ENCODE measurements at regions not wholly inside any gene's neighbourhood (a gene's known extent, or its start where the extent isn't known, plus 50 kb on each side); places are given as distances from the start of the nearest gene placed in this dataset.

DNA sequence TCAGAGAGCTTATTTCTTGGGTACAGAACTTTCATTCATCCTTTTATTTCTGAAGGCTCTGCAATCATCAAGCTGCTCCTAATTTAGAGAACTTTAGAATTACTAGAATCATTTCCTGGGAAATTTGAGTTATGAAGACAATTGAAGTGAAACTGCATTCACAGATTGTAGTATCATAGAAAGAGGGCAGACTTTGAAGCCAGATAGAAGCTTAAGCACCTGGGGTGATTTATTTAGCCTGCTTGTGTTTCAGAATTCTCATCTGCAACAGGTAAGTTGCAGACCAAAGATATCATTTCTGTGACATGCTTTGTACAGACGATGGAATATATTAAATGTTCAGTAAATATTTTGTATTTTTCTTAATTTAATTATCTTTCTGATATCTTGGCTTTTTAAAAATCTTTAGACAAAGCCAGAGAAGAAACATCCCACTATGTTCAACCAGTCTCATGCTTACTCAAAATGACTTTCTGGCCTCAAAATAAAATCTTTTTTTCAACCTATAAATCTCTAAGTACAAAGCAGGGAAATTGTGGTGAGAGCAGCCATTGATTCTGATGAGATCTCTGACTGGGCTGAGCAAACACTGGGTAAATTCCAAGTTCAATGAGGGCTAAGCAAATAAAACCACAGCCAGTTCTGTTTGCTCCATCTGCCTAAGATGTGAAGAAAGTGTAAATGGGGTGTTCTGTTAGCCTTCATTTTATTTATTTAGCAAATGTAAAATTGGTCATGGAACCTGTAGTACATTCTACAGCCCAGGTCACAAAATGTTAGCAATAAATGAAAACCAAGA is 264.7 kb upstream of the CCNG1 start:
- Mint-ChIP-seq H3K4me3 (ENCODE audit: unreplicated experiment) (no peak overlapping the region), H3K36me3 (ENCODE audit: insufficient read depth, unreplicated experiment) (no peaks in the 10 kb centered on the region), H3K9me3 (ENCODE audit: unreplicated experiment) (peaks cover 16% of the 10 kb centered on the region), H3K27me3 (ENCODE audit: insufficient read depth, unreplicated experiment) (peaks cover 14% of the 10 kb centered on the region), H3K27ac (ENCODE audit: low read depth, unreplicated experiment) (no peak overlapping the region), H3K4me1 (ENCODE audit: insufficient read depth, unreplicated experiment) (no peaks in the 10 kb centered on the region)
- TF ChIP-seq, protein P1, sequence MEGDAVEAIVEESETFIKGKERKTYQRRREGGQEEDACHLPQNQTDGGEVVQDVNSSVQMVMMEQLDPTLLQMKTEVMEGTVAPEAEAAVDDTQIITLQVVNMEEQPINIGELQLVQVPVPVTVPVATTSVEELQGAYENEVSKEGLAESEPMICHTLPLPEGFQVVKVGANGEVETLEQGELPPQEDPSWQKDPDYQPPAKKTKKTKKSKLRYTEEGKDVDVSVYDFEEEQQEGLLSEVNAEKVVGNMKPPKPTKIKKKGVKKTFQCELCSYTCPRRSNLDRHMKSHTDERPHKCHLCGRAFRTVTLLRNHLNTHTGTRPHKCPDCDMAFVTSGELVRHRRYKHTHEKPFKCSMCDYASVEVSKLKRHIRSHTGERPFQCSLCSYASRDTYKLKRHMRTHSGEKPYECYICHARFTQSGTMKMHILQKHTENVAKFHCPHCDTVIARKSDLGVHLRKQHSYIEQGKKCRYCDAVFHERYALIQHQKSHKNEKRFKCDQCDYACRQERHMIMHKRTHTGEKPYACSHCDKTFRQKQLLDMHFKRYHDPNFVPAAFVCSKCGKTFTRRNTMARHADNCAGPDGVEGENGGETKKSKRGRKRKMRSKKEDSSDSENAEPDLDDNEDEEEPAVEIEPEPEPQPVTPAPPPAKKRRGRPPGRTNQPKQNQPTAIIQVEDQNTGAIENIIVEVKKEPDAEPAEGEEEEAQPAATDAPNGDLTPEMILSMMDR (IDR thresholded peaks at IDR 0.05; ENCODE audit: unreplicated experiment) = no peak
- ChIA-PET POLR2A (no interaction called here), CTCF (no interaction called here)
- no TSS peak for BruUV-seq (replicated peaks)
- DNase-seq (ENCODE audit: unreplicated experiment) = no peak
- intact Hi-C loops (cut with micrococcal nuclease) = no loop called here

DNA sequence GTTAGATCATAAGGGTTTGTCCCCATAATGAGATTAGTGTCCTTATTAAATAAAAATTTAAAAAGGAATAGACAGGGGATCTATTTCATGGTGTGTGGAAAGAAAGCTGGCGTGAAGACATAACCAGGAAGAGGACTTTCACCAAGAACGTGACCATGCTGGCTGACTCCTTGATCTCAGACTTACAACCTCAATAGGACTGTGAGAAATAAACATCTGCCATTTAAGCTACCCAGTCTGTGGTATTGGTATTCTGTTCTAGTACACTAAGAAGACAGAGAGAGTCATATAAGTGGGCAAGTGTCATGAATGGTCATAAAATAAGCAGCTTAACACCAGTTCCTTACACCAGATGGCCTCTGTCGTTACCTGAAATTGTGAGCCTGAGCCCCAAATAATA is 259.4 kb upstream of the CCNG1 start:
- Mint-ChIP-seq H3K4me3 (ENCODE audit: unreplicated experiment) (no peak overlapping the region), H3K9me3 (ENCODE audit: unreplicated experiment) (no peaks in the 10 kb centered on the region), H3K36me3 (ENCODE audit: insufficient read depth, unreplicated experiment) (peaks cover 6% of the 10 kb centered on the region), H3K4me1 (ENCODE audit: insufficient read depth, unreplicated experiment) (no peaks in the 10 kb centered on the region), H3K27me3 (ENCODE audit: insufficient read depth, unreplicated experiment) (peaks cover 26% of the 10 kb centered on the region), H3K27ac (ENCODE audit: low read depth, unreplicated experiment) (no peak overlapping the region)
- intact Hi-C loops (cut with micrococcal nuclease) = no loop called here
- TF ChIP-seq, protein P1 (IDR thresholded peaks at IDR 0.05; ENCODE audit: unreplicated experiment) = no peak
- no TSS peak for BruUV-seq (replicated peaks)
- POLR2A ChIA-PET = no interaction called here
- DNase-seq (ENCODE audit: unreplicated experiment) = no peak
- CTCF ChIA-PET = interaction anchor here (0.5 to 1.2 kb wide), 4 partner anchors 31 to 293 kb away, joined by 3 to 4 read pairs (median 3); no protein-coding TSS in a partner anchor

DNA sequence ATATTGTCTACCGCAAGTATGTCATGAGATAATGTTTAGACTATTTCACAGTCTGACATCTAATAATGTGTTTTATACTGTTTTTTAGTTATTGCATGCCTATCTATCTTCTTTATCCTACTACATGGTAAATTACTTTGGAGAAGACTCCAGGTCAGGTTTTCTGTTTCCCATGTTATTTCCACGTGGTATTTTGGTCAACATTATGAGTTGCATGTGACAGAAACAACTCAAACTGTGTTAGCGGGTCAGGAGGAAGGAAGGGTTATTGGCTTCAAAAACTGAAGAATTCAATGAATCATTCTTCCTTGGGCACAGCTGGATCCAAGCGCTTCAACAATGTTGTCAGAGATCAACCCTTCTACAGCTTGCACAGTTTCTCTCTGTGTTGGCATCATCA is 252.1 kb upstream of the CCNG1 start:
- intact Hi-C loops (cut with micrococcal nuclease) = no loop called here
- no peaks in the 10 kb centered on the region for H3K36me3 Mint-ChIP-seq (ENCODE audit: insufficient read depth, unreplicated experiment)
- no peaks in the 10 kb centered on the region for H3K9me3 Mint-ChIP-seq (ENCODE audit: unreplicated experiment)
- DNase-seq (ENCODE audit: unreplicated experiment) = no peak
- TF ChIP-seq, protein P1 (IDR thresholded peaks at IDR 0.05; ENCODE audit: unreplicated experiment) = no peak
- H3K4me1 Mint-ChIP-seq (ENCODE audit: insufficient read depth, unreplicated experiment) = peaks cover 6% of the 10 kb centered on the region
- ChIA-PET CTCF (no interaction called here), POLR2A (no interaction called here)
- H3K27me3 Mint-ChIP-seq (ENCODE audit: insufficient read depth, unreplicated experiment) = peaks cover 14% of the 10 kb centered on the region
- no peak overlapping the region for H3K4me3 Mint-ChIP-seq (ENCODE audit: unreplicated experiment)
- no TSS peak for BruUV-seq (replicated peaks)
- no peak overlapping the region for H3K27ac Mint-ChIP-seq (ENCODE audit: low read depth, unreplicated experiment)

DNA sequence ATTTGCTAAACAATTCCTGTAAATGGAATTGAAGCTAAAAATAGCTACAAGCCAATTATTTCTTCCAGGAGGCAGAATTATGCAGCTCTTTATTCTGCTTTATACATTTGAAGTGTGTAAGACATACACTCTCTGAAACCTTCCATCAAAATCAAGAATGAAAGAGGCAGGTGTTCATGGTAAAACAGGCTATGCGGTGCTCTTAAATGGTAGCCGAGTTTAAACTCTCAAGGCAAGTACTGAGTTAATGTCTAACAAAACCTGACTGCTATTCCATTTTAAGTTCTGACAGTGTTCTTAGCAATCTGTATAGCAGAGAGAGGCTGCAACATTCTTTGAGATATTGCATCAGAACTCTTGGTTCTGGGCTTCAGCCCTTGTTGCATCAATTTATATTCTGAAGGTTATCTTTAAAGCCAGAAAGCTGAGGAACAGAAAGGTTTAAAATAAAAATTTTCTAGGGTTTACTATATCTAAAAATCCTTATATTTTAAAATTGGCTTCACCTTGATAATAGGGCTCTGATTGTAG is 248.3 kb upstream of the CCNG1 start:
- no TSS peak for BruUV-seq (replicated peaks)
- H3K27ac Mint-ChIP-seq (ENCODE audit: low read depth, unreplicated experiment) = no peak overlapping the region

More for the DNA sequence above, 248.3 kb upstream of the CCNG1 start:
- no peak for DNase-seq (ENCODE audit: unreplicated experiment)
- Mint-ChIP-seq H3K4me1 (ENCODE audit: insufficient read depth, unreplicated experiment) (peaks cover 6% of the 10 kb centered on the region), H3K36me3 (ENCODE audit: insufficient read depth, unreplicated experiment) (no peaks in the 10 kb centered on the region), H3K27me3 (ENCODE audit: insufficient read depth, unreplicated experiment) (no peaks in the 10 kb centered on the region), H3K4me3 (ENCODE audit: unreplicated experiment) (no peak overlapping the region), H3K9me3 (ENCODE audit: unreplicated experiment) (peaks cover 2% of the 10 kb centered on the region)
- ChIA-PET CTCF (interaction anchor here (0.8 kb wide), 1 partner anchor 13 kb away, joined by 3 read pairs; no protein-coding TSS in a partner anchor), POLR2A (no interaction called here)
- intact Hi-C loops (cut with micrococcal nuclease) = no loop called here
- TF ChIP-seq, protein P1 (IDR thresholded peaks at IDR 0.05; ENCODE audit: unreplicated experiment) = no peak

All from MCF 10A (cell line).